ENCODE measurements at regions not wholly inside any gene's neighbourhood (a gene's known extent, or its start where the extent isn't known, plus 50 kb on each side); places are given as distances from the start of the nearest gene placed in this dataset.

DNA sequence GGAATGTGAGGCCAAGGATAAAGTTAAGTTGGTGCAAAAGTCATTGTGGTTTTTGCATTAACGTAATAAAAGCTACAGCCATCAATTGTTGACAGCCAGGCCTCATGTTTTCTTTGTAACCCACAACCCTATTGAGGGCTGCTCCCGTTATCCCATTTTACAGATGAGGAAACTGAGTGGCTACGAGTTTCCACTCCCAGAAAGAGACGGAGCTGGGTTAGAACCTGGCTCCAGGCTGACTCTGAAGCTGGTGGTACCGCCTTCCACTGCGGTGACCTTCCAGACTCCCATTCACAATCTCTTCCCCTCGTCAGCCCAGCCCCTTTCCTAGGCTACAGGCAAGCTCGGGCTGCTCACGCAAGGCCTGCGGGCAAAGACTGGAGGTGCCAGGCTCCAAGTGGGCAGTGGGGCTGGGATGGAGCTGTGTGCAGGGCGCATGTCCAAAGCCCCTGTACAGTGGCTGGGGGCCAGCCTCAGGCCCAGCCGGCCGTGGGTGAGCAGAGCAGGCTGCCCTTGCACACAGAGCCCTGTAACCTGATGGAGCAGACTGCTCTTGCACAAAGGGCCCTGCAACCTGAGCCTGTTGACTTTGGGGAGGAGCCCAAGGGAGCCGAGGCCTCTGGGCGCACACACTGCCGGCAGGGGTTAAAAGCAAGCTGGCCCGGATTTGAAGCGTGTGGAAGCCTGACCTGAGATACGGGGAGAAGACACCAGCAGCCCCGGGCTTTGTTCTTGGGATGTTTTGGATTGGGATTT lies 97.4 kb upstream of the TMPRSS2 start (continued):
- TF ChIP-seq CBX5 (CRISPR knock-in tag; IDR thresholded peaks at IDR 0.05; ENCODE audit: borderline replicate concordance) (peak; percentile 39; the same call in 1 of the 2 replicates), ZNF883 (CRISPR knock-in tag; IDR thresholded peaks at IDR 0.05; ENCODE audit: not compliant biosample characterization) (no peak), ARNTL (CRISPR knock-in tag; IDR thresholded peaks at IDR 0.05) (no peak), LBX2 (CRISPR knock-in tag; IDR thresholded peaks at IDR 0.05; ENCODE audit: borderline replicate concordance) (no peak), CHD4 (IDR thresholded peaks at IDR 0.05; ENCODE audit: borderline replicate concordance, low read length) (0 out of 2 replicates have a peak, but pooled peaks have one; percentile 66), ZKSCAN8 (CRISPR knock-in tag; IDR thresholded peaks at IDR 0.05; ENCODE audit: borderline replicate concordance) (no peak), ZNF792 (CRISPR knock-in tag; IDR thresholded peaks at IDR 0.05) (no peak), CENPX (CRISPR knock-in tag; IDR thresholded peaks at IDR 0.05) (no peak), MEIS1 (CRISPR knock-in tag; IDR thresholded peaks at IDR 0.05; ENCODE audit: borderline replicate concordance) (peak; percentile 75; the same call in 1 of the 2 replicates), THAP7 (CRISPR knock-in tag; IDR thresholded peaks at IDR 0.05) (no peak), RORA (CRISPR knock-in tag; IDR thresholded peaks at IDR 0.05) (no peak), GZF1 (CRISPR knock-in tag; IDR thresholded peaks at IDR 0.05) (no peak), FOSL2 (CRISPR knock-in tag; IDR thresholded peaks at IDR 0.05) (peak; percentile 46; the same call in 1 of the 2 replicates), KAT2B (IDR thresholded peaks at IDR 0.05; ENCODE audit: borderline replicate concordance, low read depth, low read length) (no peak), ZNF225 (CRISPR knock-in tag; IDR thresholded peaks at IDR 0.05) (no peak), E2F1 (CRISPR knock-in tag; IDR thresholded peaks at IDR 0.05) (no peak), NPAS2 (CRISPR knock-in tag; IDR thresholded peaks at IDR 0.05; ENCODE audit: borderline replicate concordance) (no peak), TFE3 (CRISPR knock-in tag; IDR thresholded peaks at IDR 0.05) (0 out of 2 replicates have a peak, but pooled peaks have one; percentile 46), ZNF749 (CRISPR knock-in tag; IDR thresholded peaks at IDR 0.05; ENCODE audit: borderline replicate concordance) (no peak), KDM6A (CRISPR knock-in tag; IDR thresholded peaks at IDR 0.05; ENCODE audit: low read depth) (no peak), NFKBIZ (CRISPR knock-in tag; IDR thresholded peaks at IDR 0.05) (no peak), U2AF1 (optimal IDR thresholded peaks at IDR 0.05; ENCODE audit: low read depth, low read length) (no peak), HES4 (CRISPR knock-in tag; IDR thresholded peaks at IDR 0.05; ENCODE audit: borderline replicate concordance) (no peak), SMAD1 (CRISPR knock-in tag; IDR thresholded peaks at IDR 0.05; ENCODE audit: borderline replicate concordance, low read depth) (no peak), GATAD2A (CRISPR knock-in tag; IDR thresholded peaks at IDR 0.05) (peak; percentile 82), KLF13 (CRISPR knock-in tag; IDR thresholded peaks at IDR 0.05) (no peak), ZBTB7B (CRISPR knock-in tag; IDR thresholded peaks at IDR 0.05) (peak; percentile 75), IRX3 (CRISPR knock-in tag; IDR thresholded peaks at IDR 0.05; ENCODE audit: borderline replicate concordance, low read depth) (peak; percentile 58; the same call in 1 of the 2 replicates), ZFP37 (CRISPR knock-in tag; IDR thresholded peaks at IDR 0.05; ENCODE audit: borderline replicate concordance) (no peak), IKZF1 (IDR thresholded peaks at IDR 0.05) (no peak)

Measured in HepG2 (cell line).